ENCODE measurements at regions not wholly inside any gene's neighbourhood (a gene's known extent, or its start where the extent isn't known, plus 50 kb on each side); places are given as distances from the start of the nearest gene placed in this dataset.

DNA sequence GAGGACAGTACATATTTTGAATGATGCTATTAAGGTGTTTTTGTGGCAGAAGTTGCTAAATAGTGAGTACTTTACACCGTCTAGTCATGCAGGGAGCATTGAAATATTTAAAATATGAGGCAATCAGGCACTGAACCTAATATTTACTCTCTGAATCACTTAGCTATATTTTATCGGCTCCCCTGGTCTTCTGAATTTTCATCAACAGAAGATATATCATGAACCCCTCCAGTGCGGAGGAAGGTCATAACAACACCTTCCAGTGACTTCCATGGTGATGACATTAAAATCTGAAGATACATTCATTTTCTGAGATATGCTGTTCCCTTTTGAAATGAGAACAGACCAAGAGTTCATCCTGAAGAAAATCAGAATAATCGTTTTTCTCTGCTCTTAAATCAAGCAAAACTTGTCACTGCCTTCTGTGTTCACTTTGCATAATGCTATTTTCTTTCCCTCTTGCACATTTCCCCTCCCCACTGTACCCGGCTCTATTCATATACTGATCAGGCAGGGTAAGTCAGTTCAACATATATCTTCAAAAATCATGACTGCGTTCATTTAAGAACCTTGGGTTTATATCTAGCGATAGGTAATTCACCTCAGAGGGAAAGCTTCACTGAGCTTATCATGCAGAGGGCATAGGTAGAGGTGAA lies 729.9 kb upstream of the GYPC start:
- TF ChIP-seq, protein P1, sequence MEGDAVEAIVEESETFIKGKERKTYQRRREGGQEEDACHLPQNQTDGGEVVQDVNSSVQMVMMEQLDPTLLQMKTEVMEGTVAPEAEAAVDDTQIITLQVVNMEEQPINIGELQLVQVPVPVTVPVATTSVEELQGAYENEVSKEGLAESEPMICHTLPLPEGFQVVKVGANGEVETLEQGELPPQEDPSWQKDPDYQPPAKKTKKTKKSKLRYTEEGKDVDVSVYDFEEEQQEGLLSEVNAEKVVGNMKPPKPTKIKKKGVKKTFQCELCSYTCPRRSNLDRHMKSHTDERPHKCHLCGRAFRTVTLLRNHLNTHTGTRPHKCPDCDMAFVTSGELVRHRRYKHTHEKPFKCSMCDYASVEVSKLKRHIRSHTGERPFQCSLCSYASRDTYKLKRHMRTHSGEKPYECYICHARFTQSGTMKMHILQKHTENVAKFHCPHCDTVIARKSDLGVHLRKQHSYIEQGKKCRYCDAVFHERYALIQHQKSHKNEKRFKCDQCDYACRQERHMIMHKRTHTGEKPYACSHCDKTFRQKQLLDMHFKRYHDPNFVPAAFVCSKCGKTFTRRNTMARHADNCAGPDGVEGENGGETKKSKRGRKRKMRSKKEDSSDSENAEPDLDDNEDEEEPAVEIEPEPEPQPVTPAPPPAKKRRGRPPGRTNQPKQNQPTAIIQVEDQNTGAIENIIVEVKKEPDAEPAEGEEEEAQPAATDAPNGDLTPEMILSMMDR (IDR thresholded peaks at IDR 0.05) = no peak
- no peak for TF ChIP-seq POLR2A (IDR thresholded peaks at IDR 0.05)
